ENCODE measurements at regions not wholly inside any gene's neighbourhood (a gene's known extent, or its start where the extent isn't known, plus 50 kb on each side); places are given as distances from the start of the nearest gene placed in this dataset.

DNA sequence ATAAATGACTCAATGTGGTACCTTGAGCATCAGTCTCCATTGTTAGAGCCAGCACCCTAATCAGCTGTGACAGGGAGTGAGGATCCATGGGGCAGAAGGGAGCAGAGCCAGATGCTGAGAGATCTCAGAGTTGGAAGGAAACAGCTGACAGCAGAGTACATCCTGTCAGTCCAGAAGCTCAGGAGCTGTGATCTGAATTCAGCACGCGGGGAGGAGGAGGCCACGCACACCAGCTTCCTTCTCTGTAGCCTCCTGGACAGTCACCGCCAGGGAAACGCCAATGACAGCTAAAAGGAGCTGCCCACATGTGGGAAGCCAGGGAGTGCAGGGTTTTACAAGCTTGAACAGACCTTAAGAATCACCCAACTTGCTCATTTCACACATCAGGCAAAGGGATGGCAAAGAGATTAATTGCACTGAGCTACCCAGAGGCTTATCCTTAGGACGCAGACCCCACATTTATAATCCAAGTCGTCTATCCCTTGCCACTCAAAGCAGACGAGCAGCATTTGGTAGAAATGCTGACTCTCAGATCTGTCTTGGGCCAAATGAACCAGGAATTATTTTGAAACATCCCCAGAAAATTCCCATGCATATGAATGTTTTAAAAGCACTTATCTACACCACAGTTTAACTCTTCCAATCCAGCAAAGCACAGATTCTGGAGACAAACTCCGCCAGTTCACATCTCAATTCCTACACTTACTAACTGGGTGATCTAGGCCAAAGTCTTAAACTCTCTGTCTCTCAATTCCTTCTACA, 322.6 kb upstream of the TMTC1 start:
- DNase-seq (ENCODE audit: low spot score): no peak
- Mint-ChIP-seq H3K27ac (no peak overlapping the region), H3K4me1 (ENCODE audit: low read depth) (no peaks in the 10 kb centered on the region), H3K4me3 (no peak overlapping the region), H3K36me3 (ENCODE audit: low read depth) (no peaks in the 10 kb centered on the region), H3K27me3 (ENCODE audit: low read depth) (no peaks in the 10 kb centered on the region), H3K9me3 (peaks cover 5% of the 10 kb centered on the region)

DNA sequence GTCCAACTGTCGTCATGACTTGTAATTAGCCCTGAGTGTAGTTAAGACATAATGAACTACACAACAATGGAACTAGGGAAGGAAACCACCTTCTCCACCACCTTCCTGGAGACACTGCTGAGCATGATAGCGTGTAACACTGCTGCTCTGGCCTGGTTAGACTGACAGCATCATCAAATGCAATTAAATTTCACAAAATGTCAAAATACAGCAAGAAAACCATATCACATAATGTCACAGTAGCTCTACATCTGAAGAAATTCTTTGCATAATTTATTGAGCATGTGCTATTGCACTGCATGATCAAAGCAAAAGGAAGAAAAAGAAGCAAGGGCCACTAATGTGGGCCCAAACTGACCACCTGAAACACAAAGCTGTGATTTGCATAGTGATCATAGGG, 321.8 kb upstream of the TMTC1 start:
- Mint-ChIP-seq H3K4me3 (no peak overlapping the region), H3K9me3 (peaks cover 5% of the 10 kb centered on the region), H3K27me3 (ENCODE audit: low read depth) (no peaks in the 10 kb centered on the region), H3K4me1 (ENCODE audit: low read depth) (no peaks in the 10 kb centered on the region), H3K27ac (no peak overlapping the region), H3K36me3 (ENCODE audit: low read depth) (no peaks in the 10 kb centered on the region)
- no peak for DNase-seq (ENCODE audit: low spot score)

DNA sequence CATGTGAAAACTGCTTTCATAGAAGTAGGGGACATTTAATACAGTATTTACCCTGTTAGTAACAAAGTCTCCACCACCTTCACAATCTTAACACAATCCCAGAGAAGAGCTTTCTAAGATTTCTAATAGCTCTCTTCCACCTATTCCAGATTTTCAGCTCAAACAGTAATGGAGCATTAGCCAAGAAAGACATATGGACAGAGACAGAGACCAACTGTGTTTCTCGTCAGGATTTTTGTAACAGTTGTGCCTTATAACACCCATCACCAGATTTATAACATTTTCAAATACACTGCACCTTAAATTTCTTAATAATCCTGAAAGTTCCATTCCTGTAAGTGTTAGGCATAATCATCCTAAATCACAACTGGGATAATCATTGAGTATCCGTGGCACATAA, 321.2 kb upstream of the TMTC1 start:
- Mint-ChIP-seq H3K9me3 (peaks cover 5% of the 10 kb centered on the region), H3K27me3 (ENCODE audit: low read depth) (no peaks in the 10 kb centered on the region), H3K4me3 (no peak overlapping the region), H3K36me3 (ENCODE audit: low read depth) (no peaks in the 10 kb centered on the region), H3K4me1 (ENCODE audit: low read depth) (no peaks in the 10 kb centered on the region), H3K27ac (no peak overlapping the region)
- DNase-seq (ENCODE audit: low spot score): no peak

DNA sequence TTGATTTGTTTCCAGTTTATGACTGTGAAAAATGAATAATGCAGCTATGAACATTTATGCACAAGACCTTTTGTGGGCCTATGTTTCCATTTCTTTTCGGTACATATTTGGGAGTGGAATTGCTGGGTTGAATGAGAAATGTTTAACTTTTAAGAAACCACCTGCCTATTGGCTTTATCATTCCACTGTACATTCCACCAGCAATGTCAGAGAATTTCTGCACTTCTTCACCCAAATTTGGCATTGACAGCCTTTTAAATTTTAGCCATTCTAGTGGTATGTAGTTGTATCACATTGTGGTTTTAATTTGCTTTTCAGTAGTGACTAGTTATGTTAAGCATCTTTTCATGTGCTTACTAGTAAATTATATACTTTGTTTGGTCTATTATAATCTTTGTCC, 317.0 kb upstream of the TMTC1 start:
- Mint-ChIP-seq H3K4me1 (ENCODE audit: low read depth) (no peaks in the 10 kb centered on the region), H3K27me3 (ENCODE audit: low read depth) (no peaks in the 10 kb centered on the region)

DNA sequence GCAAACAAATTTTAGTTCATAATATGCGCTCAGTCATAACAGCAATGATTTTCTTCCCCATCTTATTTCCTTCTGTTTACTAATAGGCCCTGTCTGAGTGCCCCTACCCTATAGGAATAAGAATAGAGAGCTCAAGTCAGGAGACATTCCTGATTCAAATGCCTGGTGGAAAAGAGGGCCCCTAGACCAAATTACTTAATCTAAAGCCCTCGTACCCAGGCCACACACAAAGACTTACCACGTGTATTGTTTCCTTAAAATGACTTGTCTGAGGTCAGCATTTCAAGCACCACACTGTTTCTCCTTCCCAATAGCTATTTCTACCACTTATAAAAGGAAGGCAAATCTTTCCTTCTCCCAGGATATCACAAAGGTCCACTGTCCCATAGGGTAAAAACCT, 314.9 kb upstream of the TMTC1 start:
- Mint-ChIP-seq H3K36me3 (ENCODE audit: low read depth) (no peaks in the 10 kb centered on the region), H3K4me1 (ENCODE audit: low read depth) (no peaks in the 10 kb centered on the region), H3K27ac (no peak overlapping the region), H3K9me3 (no peaks in the 10 kb centered on the region), H3K4me3 (no peak overlapping the region), H3K27me3 (ENCODE audit: low read depth) (no peaks in the 10 kb centered on the region)
- DNase-seq (ENCODE audit: low spot score): no peak

More for the DNA sequence above, 317.0 kb upstream of the TMTC1 start:
- no peak overlapping the region for H3K4me3 Mint-ChIP-seq
- H3K9me3 Mint-ChIP-seq: no peaks in the 10 kb centered on the region
- no peak overlapping the region for H3K27ac Mint-ChIP-seq
- no peaks in the 10 kb centered on the region for H3K36me3 Mint-ChIP-seq (ENCODE audit: low read depth)
- no peak for DNase-seq (ENCODE audit: low spot score)

DNA sequence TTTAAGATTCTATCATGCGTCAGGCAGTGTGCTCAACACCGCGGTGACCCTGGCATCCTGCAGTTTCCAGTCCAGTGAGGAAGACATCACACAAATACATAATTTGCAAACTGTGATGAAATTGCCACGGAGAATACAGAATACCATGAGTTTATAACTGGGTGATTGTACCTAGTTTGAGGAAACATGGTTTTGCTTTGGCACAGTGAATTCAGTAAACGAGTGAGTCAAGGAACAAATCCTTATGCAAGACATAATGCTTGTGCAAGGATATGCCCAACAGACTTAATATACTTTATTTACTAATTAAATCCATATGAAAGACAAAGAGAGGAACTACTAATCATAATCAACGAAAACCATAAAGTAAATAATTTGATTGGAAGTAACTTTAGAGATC, 311.8 kb upstream of the TMTC1 start:
- no peak overlapping the region for H3K4me3 Mint-ChIP-seq
- H3K27ac Mint-ChIP-seq: no peak overlapping the region
- no peaks in the 10 kb centered on the region for H3K4me1 Mint-ChIP-seq (ENCODE audit: low read depth)
- no peaks in the 10 kb centered on the region for H3K36me3 Mint-ChIP-seq (ENCODE audit: low read depth)
- no peaks in the 10 kb centered on the region for H3K27me3 Mint-ChIP-seq (ENCODE audit: low read depth)
- no peaks in the 10 kb centered on the region for H3K9me3 Mint-ChIP-seq
- DNase-seq (ENCODE audit: low spot score): no peak

DNA sequence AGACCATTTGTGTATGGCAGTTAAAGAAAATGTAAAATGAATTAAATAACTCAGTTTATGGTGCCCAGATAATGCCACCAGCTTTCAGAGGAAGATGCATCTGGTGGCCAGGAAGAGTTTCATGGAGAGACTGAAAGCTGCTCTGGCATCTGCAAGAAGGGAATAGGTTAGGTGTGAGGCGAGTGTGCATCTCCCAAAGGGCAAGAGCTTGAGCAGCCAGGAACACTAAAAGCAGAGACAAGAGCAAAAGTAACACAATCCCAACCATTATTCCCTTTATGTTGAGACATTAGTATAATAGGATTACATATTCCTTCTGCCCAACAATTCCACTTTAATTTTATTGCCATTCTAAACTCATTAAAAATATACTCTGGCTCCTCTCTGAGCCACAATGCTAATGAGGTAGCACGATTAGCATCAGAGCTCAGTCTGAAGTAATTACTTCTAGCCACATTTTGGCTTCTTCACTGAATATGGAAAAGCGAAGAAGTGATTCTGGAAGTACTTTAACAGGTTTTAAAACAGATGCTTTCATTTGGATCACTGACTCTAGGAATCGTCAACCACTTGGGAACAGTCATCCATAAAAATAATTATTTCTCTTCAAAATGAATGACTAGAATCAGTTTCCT, 309.4 kb upstream of the TMTC1 start:
- no peaks in the 10 kb centered on the region for H3K4me1 Mint-ChIP-seq (ENCODE audit: low read depth)
- no peak for DNase-seq (ENCODE audit: low spot score)
- H3K27ac Mint-ChIP-seq: no peak overlapping the region
- no peaks in the 10 kb centered on the region for H3K36me3 Mint-ChIP-seq (ENCODE audit: low read depth)
- no peaks in the 10 kb centered on the region for H3K27me3 Mint-ChIP-seq (ENCODE audit: low read depth)
- H3K9me3 Mint-ChIP-seq: no peaks in the 10 kb centered on the region
- no peak overlapping the region for H3K4me3 Mint-ChIP-seq

DNA sequence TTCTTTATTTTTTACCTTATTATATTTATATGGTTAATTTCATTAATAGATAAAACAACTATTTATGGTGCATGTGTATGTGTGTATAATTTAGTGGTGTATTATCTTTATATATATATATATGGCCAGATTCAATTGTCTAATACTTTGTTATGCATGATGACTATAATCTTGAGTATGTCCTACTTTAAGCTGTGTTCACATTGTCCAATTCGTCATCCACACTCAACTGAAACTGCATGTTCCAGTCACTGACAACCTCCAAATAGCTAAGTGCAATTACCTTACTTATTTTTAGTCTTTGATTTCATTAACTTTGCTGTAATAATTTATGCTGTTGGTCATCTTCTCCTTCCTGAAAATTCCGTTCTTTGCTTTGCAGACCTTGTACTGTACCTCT, 306.5 kb upstream of the TMTC1 start:
- DNase-seq (ENCODE audit: low spot score): no peak
- Mint-ChIP-seq H3K36me3 (ENCODE audit: low read depth) (no peaks in the 10 kb centered on the region), H3K27me3 (ENCODE audit: low read depth) (no peaks in the 10 kb centered on the region), H3K4me3 (no peak overlapping the region), H3K27ac (no peak overlapping the region), H3K9me3 (no peaks in the 10 kb centered on the region), H3K4me1 (ENCODE audit: low read depth) (no peaks in the 10 kb centered on the region)

DNA sequence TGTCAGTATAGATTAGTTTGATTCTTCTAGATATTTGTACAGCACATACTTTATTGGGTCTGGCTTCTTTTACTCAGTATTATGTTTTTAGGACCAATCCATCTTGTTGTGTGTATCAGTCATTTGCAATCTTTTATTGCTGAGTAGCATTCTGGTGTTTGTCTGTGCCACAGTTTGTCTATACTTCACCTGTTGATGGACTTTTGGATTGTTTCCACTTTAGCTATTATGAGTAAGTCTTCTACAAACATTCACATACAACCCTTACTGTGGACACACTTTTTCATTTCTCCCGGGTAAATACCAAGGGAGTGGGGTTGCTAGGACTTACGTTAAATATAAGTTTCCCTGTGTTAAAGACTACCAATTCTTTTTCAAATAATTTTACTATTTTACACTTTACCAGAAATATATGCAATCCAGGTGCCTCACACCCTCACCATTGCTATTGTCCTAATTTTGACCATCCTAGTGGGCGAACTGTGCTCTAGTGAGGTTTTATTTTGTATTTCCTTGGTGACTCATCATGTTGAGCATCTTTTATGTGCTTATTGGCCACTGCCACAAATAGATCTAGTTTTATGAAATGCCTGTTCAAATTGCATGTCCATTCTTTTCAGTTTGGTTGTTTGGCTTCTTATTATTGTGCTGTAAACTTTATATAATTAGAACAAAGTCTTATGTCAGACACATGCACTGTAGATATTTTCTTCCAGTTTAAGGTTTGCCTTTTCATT, 304.7 kb upstream of the TMTC1 start:
- Mint-ChIP-seq H3K4me1 (ENCODE audit: low read depth) (no peaks in the 10 kb centered on the region), H3K4me3 (no peak overlapping the region), H3K9me3 (no peaks in the 10 kb centered on the region), H3K27me3 (ENCODE audit: low read depth) (no peaks in the 10 kb centered on the region), H3K36me3 (ENCODE audit: low read depth) (no peaks in the 10 kb centered on the region), H3K27ac (no peak overlapping the region)
- no peak for DNase-seq (ENCODE audit: low spot score)

DNA sequence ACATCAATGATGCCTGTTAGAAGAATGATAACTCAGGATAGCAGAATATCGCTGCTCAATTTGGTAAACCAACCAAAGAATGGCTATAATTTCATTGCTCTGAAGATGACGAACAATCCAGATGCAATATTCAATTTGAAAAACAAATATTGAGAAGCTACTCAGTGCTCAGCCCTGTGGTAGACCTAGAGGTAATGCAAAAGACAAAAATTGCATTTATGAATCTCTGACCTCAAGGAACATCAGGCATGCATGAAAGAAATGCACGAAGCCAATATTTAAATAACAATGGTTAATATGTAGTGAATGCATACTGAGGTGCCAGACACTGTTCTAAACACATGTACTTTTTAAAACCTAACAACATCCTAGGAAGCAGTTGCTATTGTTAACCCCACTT, 298.6 kb upstream of the TMTC1 start:
- no peak overlapping the region for H3K27ac Mint-ChIP-seq
- H3K36me3 Mint-ChIP-seq (ENCODE audit: low read depth): no peaks in the 10 kb centered on the region
- H3K9me3 Mint-ChIP-seq: no peaks in the 10 kb centered on the region
- H3K4me1 Mint-ChIP-seq (ENCODE audit: low read depth): no peaks in the 10 kb centered on the region
- no peak overlapping the region for H3K4me3 Mint-ChIP-seq
- H3K27me3 Mint-ChIP-seq (ENCODE audit: low read depth): no peaks in the 10 kb centered on the region
- DNase-seq (ENCODE audit: low spot score): no peak

DNA sequence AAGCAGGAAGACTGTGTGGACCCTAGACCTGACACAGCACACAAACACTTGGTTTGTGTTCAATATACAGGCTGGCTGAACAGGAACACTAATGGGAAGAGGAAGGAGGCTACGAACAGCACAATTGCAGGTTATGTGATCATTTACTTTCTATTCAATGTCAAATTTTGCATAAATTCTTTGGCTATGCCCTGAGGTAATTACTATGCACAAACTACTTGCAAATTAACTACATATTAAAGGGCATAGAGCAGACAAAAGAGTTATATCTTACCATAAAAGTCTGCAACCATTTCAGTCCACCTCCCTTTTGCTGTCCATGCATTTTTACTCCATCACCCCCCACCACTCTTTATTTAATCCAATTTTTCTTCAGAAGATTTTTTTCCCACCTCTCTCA, 291.2 kb upstream of the TMTC1 start:
- H3K4me1 Mint-ChIP-seq (ENCODE audit: low read depth): no peaks in the 10 kb centered on the region
- H3K27ac Mint-ChIP-seq: no peak overlapping the region
- no peak for DNase-seq (ENCODE audit: low spot score)
- H3K4me3 Mint-ChIP-seq: no peak overlapping the region
- no peaks in the 10 kb centered on the region for H3K27me3 Mint-ChIP-seq (ENCODE audit: low read depth)
- no peaks in the 10 kb centered on the region for H3K36me3 Mint-ChIP-seq (ENCODE audit: low read depth)
- H3K9me3 Mint-ChIP-seq: no peaks in the 10 kb centered on the region

DNA sequence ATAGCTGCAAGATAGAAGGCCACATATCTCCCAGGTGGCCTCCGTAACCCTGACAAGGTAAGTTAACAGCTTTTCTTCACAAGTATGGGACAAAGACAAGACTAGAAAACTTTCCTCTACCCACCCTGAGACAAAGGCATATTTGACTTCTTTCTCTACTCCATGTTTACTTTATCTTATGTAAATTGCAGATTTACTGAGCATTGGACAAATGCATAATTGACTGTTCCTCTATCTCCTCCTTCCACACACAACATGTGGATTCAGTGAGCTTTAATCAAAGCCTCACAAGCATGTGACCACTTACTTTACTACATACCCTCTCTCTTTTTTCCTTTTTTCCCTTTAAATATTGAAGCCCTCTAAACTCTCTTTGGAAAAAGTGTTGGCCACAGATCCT, 289.1 kb upstream of the TMTC1 start:
- no peak for DNase-seq (ENCODE audit: low spot score)
- Mint-ChIP-seq H3K4me1 (ENCODE audit: low read depth) (no peaks in the 10 kb centered on the region), H3K36me3 (ENCODE audit: low read depth) (no peaks in the 10 kb centered on the region), H3K9me3 (no peaks in the 10 kb centered on the region), H3K4me3 (no peak overlapping the region), H3K27ac (no peak overlapping the region), H3K27me3 (ENCODE audit: low read depth) (no peaks in the 10 kb centered on the region)

DNA sequence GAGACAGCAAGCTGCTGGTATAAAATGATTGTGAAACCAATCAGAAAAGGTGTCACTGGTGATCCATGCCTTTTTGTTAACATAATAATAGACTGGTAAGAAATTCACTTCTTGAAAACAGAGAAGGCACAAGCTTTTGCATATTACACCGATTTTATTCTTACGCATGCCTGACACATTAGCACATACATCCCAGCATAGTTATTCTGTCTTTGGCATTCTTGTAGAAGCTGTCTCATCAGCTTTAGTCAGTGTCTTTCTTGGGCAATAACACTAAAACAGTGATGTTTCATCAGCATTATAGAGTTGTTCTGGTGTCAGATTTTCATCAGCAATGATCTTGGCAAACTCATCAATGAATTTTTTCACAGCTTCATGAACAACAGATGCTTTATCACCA, 283.4 kb upstream of the TMTC1 start:
- Mint-ChIP-seq H3K27ac (no peak overlapping the region), H3K4me1 (ENCODE audit: low read depth) (no peaks in the 10 kb centered on the region), H3K27me3 (ENCODE audit: low read depth) (no peaks in the 10 kb centered on the region), H3K9me3 (no peaks in the 10 kb centered on the region), H3K36me3 (ENCODE audit: low read depth) (no peaks in the 10 kb centered on the region), H3K4me3 (no peak overlapping the region)
- DNase-seq (ENCODE audit: low spot score): no peak

DNA sequence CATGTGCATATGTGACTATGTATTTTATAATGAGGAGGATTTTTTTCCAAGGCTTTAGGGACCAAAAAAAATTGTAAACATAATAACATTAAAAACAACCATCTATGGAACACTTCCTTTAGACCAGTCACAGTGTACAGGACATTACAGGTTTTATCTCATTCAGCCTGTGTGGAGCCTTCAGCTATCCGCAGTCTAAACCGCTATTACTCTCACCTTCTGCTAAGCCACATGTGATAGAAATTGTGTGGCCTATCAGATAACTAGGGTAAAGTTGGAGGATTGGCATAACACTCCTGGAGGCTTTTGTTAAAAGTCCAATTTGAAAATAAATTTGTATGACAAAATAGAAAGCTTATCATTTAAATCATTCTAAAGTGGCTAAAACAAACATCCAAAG, 281.2 kb upstream of the TMTC1 start:
- Mint-ChIP-seq H3K36me3 (ENCODE audit: low read depth) (no peaks in the 10 kb centered on the region), H3K27me3 (ENCODE audit: low read depth) (no peaks in the 10 kb centered on the region), H3K4me3 (no peak overlapping the region), H3K9me3 (no peaks in the 10 kb centered on the region), H3K27ac (no peak overlapping the region), H3K4me1 (ENCODE audit: low read depth) (no peaks in the 10 kb centered on the region)
- no peak for DNase-seq (ENCODE audit: low spot score)

Data from T-helper 2 cell treated with Interferon-gamma antibody and Interleukin-4, amounts not matched to agents 5 μg/mL and 100 μg/mL, for 36 hours (primary cell).